OCI-LY7 (cell line): ENCODE measurements at regions not wholly inside any gene's neighbourhood (a gene's known extent, or its start where the extent isn't known, plus 50 kb on each side); places are given as distances from the start of the nearest gene placed in this dataset.

Experiments
- CTCF ChIP-seq: fragments of 200-600 bp; sonication (generic); conservative IDR thresholded peaks from 2 replicates; pipeline ENCODE4 v1.5.1; 2014; ENCODE audit warnings: mild to moderate bottlenecking, antibody characterized with exemption, low read length, moderate library complexity, mixed read lengths
- EZH2phosphoT487 ChIP-seq: fragments of 200-600 bp; sonication (generic); IDR thresholded peaks from 2 replicates; pipeline ENCODE4 v1.6.1; 2018; ENCODE audit warnings: low read depth, borderline replicate concordance, mild to moderate bottlenecking, mixed run types, antibody characterized with exemption, low read length, moderate library complexity, mixed read lengths

DNA sequence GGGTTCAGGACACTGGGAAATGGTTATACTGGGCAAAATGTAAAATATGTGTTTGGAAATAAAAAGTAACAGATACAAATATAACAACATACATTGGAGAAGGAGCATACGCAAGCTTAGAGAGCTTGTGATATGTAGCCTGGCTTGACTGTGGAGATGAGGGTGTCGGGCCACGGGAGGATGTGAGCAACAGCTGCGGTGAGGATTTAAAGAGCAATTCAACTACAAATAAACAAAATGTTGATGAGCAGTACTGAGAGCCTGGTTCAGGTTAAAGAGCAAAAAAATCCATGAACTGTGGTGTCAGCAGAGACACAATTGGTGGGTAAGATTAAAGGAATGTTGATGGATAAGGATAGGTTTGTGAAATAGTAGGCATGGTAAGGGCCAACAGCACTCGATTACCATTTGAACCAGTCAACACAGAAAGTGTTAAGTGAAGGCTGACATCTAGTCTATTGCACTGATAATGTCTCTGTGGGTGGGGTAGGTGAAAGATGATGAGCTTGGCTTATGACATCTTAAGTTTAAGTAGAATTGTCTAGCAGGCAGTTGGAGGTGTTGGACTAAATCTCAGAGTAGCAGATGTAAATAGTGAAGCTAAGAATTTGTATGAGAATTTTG, 723.2 kb downstream of the EPM2A start:
- no peak for TF ChIP-seq CTCF
- no peak for TF ChIP-seq EZH2phosphoT487
